ENCODE measurements at regions not wholly inside any gene's neighbourhood (a gene's known extent, or its start where the extent isn't known, plus 50 kb on each side); places are given as distances from the start of the nearest gene placed in this dataset.

DNA sequence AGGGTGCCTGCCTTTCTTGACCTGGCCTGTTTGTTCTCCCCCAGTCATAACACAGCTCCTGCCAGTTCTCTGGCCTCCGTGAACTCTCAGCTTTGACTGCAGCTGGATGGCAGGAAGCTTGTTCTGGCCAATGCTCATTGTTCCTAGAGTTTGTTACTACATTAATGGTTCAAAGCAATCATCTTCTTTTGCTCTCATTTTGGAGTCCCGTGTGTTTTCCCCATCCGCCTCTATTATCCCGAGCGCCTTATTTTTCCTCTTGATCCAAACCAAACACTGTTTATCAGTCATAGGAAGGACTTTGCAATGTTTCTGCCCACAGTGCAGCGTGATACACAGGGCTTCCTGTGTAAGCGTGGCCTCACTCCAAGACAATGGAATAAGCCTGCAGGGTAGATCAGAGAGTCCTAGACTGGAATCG lies 184.3 kb upstream of the APCDD1 start:
- TF ChIP-seq CTCF (IDR thresholded peaks at IDR 0.05; ENCODE audit: insufficient read depth, missing control alignments), result no peak
- DNase-seq (ENCODE audit: insufficient read length, low spot score), result no peak
- FAIRE-seq, result no peak

DNA sequence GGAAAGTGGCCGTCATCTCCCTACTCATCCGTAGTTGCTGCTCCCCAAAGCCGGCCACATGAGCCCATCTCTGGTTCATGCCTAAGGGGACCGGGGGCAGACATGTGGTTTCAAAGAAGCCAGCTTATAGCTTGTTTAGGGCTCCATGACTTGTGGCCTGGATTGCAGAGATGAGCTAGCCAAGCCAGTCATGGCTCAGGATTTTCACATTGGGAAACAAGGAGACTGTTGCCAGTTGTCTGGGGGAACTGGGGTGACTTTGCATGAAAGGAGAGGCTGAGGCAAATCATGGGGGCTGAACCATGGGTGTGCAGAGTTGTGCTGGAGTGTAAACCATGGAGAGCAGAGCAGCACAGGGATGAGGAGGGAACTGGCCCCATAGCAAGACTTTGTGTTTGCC lies 183.0 kb upstream of the APCDD1 start:
- FAIRE-seq, result no peak
- TF ChIP-seq CTCF (IDR thresholded peaks at IDR 0.05; ENCODE audit: insufficient read depth, missing control alignments), result no peak

GRCh38 chr18:10274301-10274700 lies 180.1 kb upstream of the APCDD1 start:
- DNase-seq (ENCODE audit: insufficient read length, low spot score), result no peak
- no peak for TF ChIP-seq CTCF (IDR thresholded peaks at IDR 0.05; ENCODE audit: insufficient read depth, missing control alignments)
- FAIRE-seq, result no peak

More for the DNA sequence above, 183.0 kb upstream of the APCDD1 start:
- DNase-seq (ENCODE audit: insufficient read length, low spot score), result no peak

DNA sequence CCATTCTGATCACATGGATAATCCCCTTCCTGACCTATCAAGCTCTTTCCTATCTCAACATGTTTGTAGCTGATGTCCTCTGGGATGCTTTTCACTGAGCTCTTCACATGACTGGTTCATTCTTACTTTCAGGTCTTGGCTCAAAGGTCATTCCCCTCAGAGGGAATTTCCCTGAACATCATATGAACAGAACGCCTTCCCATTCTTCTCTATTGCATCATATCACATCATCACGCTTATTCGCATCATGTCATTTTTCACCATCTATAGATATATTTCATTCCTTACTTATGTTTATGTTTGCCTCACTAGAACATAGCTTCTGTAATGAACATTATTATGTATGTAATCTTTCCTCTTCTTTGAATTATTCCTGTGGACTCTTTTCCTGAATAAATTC lies 178.9 kb upstream of the APCDD1 start:
- FAIRE-seq, result no peak
- DNase-seq (ENCODE audit: insufficient read length, low spot score), result no peak
- no peak for TF ChIP-seq CTCF (IDR thresholded peaks at IDR 0.05; ENCODE audit: insufficient read depth, missing control alignments)

DNA sequence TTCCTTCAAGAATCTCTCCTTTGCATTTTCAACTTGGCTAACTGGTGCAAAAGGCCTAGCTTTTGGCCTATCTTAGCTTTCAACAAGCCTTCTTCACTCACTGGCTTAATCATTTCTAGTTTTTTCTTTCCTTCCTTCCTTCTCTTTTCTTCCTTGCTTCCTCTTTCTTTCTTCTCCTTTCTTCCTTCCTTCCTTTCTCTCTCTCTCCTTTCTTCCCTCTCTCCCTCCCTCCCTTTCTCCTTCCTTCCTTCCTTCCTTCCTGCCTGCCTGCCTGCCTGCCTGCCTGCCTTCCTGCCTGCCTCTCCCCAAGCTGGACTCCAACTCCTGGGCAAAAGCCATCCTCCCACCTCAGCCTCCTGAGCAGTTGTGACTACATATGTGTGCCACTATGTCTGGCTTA lies 176.2 kb upstream of the APCDD1 start:
- DNase-seq (ENCODE audit: insufficient read length, low spot score) (no peak), FAIRE-seq (no peak)
- TF ChIP-seq CTCF (IDR thresholded peaks at IDR 0.05; ENCODE audit: insufficient read depth, missing control alignments), result no peak

GRCh38 chr18:10279471-10279870 lies 175.0 kb upstream of the APCDD1 start:
- no peak for FAIRE-seq
- no peak for DNase-seq (ENCODE audit: insufficient read length, low spot score)
- TF ChIP-seq CTCF (IDR thresholded peaks at IDR 0.05; ENCODE audit: insufficient read depth, missing control alignments), result no peak

DNA sequence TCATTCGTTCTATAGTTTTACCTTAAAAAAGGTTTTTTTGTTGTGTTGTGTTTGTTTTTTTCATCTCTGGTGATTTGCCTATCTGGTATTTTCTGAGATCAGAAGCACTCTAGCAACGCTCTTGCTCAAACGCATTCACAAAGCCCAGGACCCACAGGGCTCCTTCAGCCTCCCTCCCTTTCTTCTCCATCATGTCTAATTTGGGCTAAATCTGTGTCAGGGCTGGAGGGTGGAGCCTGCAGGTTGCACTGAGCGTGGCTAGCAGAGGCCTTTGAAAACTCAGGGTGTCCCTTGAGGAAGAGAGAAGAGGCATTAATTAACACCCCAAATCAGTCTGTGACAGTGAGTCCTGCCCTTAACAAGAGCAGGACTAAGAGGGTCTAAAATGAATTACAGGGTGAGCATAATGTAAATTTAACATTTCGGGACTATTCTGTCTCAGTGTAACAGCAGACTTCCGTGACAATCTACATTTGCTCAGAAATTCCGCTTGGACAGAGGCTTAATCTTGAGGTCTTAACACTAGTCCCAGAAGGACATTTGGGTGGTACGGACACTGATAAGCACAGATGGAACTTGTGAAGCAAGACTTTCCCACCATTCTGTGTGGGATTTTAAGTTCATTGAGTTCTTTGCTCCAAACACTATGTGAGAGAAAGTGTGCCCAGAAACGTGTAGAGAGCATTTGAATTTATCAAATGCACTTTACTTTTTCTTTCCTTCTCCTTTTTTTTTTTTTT lies 174.4 kb upstream of the APCDD1 start:
- DNase-seq (ENCODE audit: insufficient read length, low spot score) (no peak), FAIRE-seq (no peak)
- no peak for TF ChIP-seq CTCF (IDR thresholded peaks at IDR 0.05; ENCODE audit: insufficient read depth, missing control alignments)

Data from D721Med (cell line).